WTC11 (cell line): ENCODE measurements at regions not wholly inside any gene's neighbourhood (a gene's known extent, or its start where the extent isn't known, plus 50 kb on each side); places are given as distances from the start of the nearest gene placed in this dataset.

Experiments used
- ESRRA ChIP-seq: sonication (generic); formaldehyde crosslinking; IDR thresholded peaks from 2 replicates; pipeline ENCODE4 v1.8.1; 2022; ENCODE audit warnings: mild to moderate bottlenecking, missing genetic modification reagents, borderline replicate concordance
- IRF2 ChIP-seq: sonication (generic); formaldehyde crosslinking; IDR thresholded peaks from 2 replicates; pipeline ENCODE4 v1.8.0; 2022; ENCODE audit warnings: low read depth, missing genetic modification reagents, borderline replicate concordance
- JUN ChIP-seq: sonication (generic); formaldehyde crosslinking; IDR thresholded peaks from 2 replicates; pipeline ENCODE4 v1.8.0; 2023; ENCODE audit warnings: mild to moderate bottlenecking, missing genetic modification reagents
- NFE2L1 ChIP-seq: sonication (generic); formaldehyde crosslinking; IDR thresholded peaks from 2 replicates; pipeline ENCODE4 v1.8.1; 2023; ENCODE audit warnings: missing genetic modification reagents
- NFYB ChIP-seq: sonication (generic); formaldehyde crosslinking; conservative IDR thresholded peaks from 2 replicates; pipeline ENCODE4 v1.8.0; 2022; ENCODE audit warnings: low read depth, missing genetic modification reagents
- TEAD4 ChIP-seq: sonication (generic); formaldehyde crosslinking; IDR thresholded peaks from 2 replicates; pipeline ENCODE4 v1.8.0; 2022; ENCODE audit warnings: mild to moderate bottlenecking, missing genetic modification reagents
- ZNF263 ChIP-seq: sonication (generic); formaldehyde crosslinking; IDR thresholded peaks from 2 replicates; pipeline ENCODE4 v1.8.1; 2022; ENCODE audit warnings: low read depth, mild to moderate bottlenecking, moderate library complexity, missing genetic modification reagents
- TF ChIP-seq, protein P1 (sequence below): fragments of 200-600 bp; IDR thresholded peaks from 2 replicates; pipeline ENCODE4 v1.8.0; 2022; ENCODE audit warnings: antibody characterized with exemption
- TF ChIP-seq, protein P2 (sequence below): sonication (generic); formaldehyde crosslinking; IDR thresholded peaks from 2 replicates; pipeline ENCODE4 v1.8.0; 2023; ENCODE audit warnings: mild to moderate bottlenecking, missing genetic modification reagents

DNA sequence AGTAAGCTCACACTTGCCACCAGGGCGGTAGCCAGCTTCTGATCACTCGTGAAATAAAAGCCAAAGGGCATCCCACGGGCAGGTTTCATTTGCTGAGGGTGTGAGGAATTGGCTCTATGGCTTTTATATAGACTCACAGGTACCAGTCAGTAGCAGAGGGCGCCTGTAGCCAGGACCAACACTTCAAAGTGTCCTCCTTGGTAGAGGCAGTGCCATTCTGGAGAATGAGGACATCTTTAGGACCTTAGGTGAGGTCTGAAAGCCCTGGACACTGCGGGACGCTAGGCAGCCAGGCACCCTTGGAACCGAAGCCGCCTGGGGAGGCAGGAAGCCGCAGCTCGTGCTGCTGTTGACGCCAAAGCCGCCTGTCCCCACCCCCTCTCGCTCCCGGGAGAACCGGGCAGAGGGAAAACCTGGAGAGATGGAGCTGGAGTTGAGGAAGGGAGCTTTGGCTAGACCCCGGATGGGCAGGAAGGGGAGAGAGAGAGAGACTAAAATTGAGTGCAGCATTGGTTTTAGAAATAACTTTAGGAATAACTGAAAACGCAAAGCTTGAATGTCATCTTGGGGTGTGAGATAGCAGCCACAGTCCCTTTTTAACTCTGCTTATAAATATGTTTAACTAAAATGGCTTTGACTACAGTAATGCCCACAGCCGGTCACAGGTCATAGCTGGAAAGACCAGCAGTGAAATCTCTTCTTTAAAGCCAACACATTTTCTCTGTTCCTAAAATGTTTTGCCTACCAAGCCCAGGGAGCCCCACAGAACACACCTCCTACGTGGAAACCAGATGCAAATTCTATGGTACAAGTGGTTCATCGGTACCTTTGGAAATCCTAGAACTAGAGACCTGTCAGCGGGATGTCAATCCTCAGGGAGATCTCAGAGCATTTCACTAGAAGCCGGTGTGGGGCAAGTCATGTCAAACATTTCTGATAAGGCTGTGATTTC, 128.5 kb upstream of the CDYL start:
- TF ChIP-seq ZNF263 (CRISPR knock-in tag) (no peak), NFYB (CRISPR knock-in tag) (no peak), IRF2 (CRISPR knock-in tag) (no peak), JUN (CRISPR knock-in tag) (peak; percentile 66; the same call in 1 of the 2 replicates), NFE2L1 (peak; percentile 87; the same call in 1 of the 2 replicates), ESRRA (CRISPR knock-in tag) (peak; percentile 77; the same call in 1 of the 2 replicates), TEAD4 (CRISPR knock-in tag) (peak; percentile 65; the same call in 1 of the 2 replicates)
- TF ChIP-seq, protein P1, sequence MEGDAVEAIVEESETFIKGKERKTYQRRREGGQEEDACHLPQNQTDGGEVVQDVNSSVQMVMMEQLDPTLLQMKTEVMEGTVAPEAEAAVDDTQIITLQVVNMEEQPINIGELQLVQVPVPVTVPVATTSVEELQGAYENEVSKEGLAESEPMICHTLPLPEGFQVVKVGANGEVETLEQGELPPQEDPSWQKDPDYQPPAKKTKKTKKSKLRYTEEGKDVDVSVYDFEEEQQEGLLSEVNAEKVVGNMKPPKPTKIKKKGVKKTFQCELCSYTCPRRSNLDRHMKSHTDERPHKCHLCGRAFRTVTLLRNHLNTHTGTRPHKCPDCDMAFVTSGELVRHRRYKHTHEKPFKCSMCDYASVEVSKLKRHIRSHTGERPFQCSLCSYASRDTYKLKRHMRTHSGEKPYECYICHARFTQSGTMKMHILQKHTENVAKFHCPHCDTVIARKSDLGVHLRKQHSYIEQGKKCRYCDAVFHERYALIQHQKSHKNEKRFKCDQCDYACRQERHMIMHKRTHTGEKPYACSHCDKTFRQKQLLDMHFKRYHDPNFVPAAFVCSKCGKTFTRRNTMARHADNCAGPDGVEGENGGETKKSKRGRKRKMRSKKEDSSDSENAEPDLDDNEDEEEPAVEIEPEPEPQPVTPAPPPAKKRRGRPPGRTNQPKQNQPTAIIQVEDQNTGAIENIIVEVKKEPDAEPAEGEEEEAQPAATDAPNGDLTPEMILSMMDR: no peak
- TF ChIP-seq, protein P2, sequence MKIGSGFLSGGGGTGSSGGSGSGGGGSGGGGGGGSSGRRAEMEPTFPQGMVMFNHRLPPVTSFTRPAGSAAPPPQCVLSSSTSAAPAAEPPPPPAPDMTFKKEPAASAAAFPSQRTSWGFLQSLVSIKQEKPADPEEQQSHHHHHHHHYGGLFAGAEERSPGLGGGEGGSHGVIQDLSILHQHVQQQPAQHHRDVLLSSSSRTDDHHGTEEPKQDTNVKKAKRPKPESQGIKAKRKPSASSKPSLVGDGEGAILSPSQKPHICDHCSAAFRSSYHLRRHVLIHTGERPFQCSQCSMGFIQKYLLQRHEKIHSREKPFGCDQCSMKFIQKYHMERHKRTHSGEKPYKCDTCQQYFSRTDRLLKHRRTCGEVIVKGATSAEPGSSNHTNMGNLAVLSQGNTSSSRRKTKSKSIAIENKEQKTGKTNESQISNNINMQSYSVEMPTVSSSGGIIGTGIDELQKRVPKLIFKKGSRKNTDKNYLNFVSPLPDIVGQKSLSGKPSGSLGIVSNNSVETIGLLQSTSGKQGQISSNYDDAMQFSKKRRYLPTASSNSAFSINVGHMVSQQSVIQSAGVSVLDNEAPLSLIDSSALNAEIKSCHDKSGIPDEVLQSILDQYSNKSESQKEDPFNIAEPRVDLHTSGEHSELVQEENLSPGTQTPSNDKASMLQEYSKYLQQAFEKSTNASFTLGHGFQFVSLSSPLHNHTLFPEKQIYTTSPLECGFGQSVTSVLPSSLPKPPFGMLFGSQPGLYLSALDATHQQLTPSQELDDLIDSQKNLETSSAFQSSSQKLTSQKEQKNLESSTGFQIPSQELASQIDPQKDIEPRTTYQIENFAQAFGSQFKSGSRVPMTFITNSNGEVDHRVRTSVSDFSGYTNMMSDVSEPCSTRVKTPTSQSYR (CRISPR knock-in tag): peak; percentile 93
